A549 (cell line): ENCODE measurements at regions not wholly inside any gene's neighbourhood (a gene's known extent, or its start where the extent isn't known, plus 50 kb on each side); places are given as distances from the start of the nearest gene placed in this dataset.

Experiments
- CTCF ChIP-seq: fragments of >200 bp; sonication (Bioruptor Twin); formaldehyde crosslinking; IDR thresholded peaks from 3 replicates; pipeline ENCODE4 v1.5.1; 2016
- JUNB ChIP-seq: fragments of >200 bp; sonication (Bioruptor Twin); formaldehyde crosslinking; IDR thresholded peaks from 2 replicates; pipeline ENCODE4 v1.6.1; 2016
- POLR2A ChIP-seq: IDR thresholded peaks from 2 replicates; pipeline ENCODE4 v1.6.1; 2012; ENCODE audit warnings: mild to moderate bottlenecking, low read length
- RAD21 ChIP-seq, 2 experiments: fragments of >200 bp in 1 of 2; sonication (Bioruptor Twin) in 1 of 2; formaldehyde crosslinking in 1 of 2; IDR thresholded peaks in 1 of 2; conservative IDR thresholded peaks in 1 of 2; 2 replicates in 1 of 2; 3 replicates in 1 of 2; pipeline ENCODE4 v1.6.1; 2012 to 2018; ENCODE audit warnings: inconsistent platforms in 1 of 2
- RCOR1 ChIP-seq: fragments of 150-350 bp; IDR thresholded peaks from 2 replicates; pipeline ENCODE4 v1.6.1; 2014; ENCODE audit warnings: antibody characterized with exemption, low read length, low read depth

- TF ChIP-seq CTCF (no peak), RCOR1 (no peak), RAD21 (conservative IDR thresholded peaks at IDR 0.05 in 1 of 2, IDR thresholded peaks at IDR 0.05 in 1 of 2) (no peak), JUNB (no peak), POLR2A (no peak)
Measured at GRCh38 chr16:26525856-26526255, 540.9 kb upstream of the C16orf82 start.
